Retinal pigment epithelial cell (primary cell): ENCODE measurements at regions not wholly inside any gene's neighbourhood (a gene's known extent, or its start where the extent isn't known, plus 50 kb on each side); places are given as distances from the start of the nearest gene placed in this dataset.
"Not testable (repeated sequence)": the region's sequence is repeated elsewhere in the genome, so short reads cannot be mapped to it uniquely, and the experiment has no call there.

Experiments used
- DNase-seq: peaks from one replicate; pipeline ENCODE4 v3.0.0-alpha.2; 2010; ENCODE audit warnings: low read depth
- H3K4me3 ChIP-seq: 2 replicates; pipeline ENCODE4 v1.5.1; 2011; ENCODE audit warnings: mild to moderate bottlenecking, low read length, control low read depth, moderate library complexity
- TF ChIP-seq, protein P1 (sequence below): conservative IDR thresholded peaks from 2 replicates; pipeline ENCODE4 v1.5.1; 2011; ENCODE audit warnings: low read depth, low read length, control low read depth, inconsistent platforms

DNA sequence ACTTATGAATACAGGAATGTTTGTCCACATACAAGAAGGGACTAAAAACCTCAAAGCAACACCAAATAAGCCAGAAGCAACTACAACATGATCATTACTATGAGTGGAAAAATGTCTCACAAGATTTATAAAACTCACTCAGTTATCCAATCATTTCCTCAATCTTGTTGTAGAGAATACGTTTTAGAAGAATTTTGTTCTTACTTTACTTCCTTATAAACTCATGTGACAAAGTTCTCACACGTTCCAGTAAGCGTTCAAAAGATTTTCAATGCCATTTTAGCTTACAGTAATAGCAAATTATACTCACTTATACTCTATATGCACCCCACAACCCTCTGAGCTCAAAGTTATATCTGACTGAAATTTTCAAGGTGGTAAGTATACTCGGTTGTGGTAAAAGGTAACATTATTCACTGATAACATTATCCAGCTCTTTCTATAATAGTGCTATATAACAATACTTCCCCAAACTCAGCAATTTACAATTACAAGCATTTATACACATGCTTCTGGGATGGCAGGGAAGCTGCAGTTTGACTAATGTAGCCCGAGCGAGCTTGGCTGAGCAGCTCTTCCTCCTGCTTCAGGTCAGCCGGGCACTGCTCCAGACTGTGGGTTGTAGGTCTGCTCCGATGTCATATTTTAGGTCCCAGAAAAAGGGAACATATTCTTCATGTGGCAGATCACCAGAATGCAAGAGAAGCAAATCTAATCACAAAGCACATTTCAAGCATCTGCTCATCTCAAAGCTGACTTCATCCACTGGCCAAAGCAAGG is 226.3 kb downstream of the RCHY1 start:
- TF ChIP-seq, protein P1, sequence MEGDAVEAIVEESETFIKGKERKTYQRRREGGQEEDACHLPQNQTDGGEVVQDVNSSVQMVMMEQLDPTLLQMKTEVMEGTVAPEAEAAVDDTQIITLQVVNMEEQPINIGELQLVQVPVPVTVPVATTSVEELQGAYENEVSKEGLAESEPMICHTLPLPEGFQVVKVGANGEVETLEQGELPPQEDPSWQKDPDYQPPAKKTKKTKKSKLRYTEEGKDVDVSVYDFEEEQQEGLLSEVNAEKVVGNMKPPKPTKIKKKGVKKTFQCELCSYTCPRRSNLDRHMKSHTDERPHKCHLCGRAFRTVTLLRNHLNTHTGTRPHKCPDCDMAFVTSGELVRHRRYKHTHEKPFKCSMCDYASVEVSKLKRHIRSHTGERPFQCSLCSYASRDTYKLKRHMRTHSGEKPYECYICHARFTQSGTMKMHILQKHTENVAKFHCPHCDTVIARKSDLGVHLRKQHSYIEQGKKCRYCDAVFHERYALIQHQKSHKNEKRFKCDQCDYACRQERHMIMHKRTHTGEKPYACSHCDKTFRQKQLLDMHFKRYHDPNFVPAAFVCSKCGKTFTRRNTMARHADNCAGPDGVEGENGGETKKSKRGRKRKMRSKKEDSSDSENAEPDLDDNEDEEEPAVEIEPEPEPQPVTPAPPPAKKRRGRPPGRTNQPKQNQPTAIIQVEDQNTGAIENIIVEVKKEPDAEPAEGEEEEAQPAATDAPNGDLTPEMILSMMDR: no peak
- no peak for DNase-seq
- no peak overlapping the region for H3K4me3 ChIP-seq

DNA sequence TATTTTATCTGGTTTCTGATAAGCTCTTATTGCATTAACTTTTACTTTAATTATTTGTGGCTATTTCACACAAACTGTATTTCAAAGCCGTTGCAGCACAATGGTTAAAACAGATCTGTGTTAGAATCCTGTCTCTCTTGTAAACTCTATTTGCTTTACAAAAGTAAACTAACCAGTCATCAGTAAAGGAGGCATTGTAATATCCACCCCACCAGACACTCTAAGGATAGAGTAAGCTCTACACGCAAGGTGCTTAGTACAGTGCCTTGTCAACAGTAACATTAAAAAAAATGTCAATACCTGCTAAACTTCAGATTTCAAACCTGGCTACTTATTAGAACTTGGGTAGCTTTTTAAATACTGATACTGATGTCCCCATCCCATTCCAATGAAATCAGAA is 228.4 kb downstream of the RCHY1 start:
- DNase-seq: no peak
- TF ChIP-seq, protein P1: no peak
- H3K4me3 ChIP-seq: no peak overlapping the region

DNA sequence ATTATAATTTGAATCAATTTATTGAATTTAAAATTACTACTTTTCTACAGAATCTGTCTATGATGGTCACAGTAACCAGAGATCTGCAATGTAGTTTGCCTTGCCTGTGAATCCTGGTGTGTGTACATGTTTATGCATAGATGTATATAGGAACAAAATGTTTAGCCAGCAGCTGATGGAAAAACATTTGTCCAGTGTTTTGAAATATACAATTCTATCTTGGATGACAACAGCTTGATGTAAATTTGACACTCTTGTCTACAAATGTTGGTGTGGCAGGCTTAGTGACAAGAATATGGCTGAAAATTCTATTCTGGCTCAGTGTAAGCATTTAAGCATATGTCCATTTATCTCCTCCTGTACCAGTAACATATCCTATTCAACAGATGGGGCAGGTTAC is 229.4 kb downstream of the RCHY1 start:
- no peak for DNase-seq
- H3K4me3 ChIP-seq: no peak overlapping the region
- TF ChIP-seq, protein P1: no peak

DNA sequence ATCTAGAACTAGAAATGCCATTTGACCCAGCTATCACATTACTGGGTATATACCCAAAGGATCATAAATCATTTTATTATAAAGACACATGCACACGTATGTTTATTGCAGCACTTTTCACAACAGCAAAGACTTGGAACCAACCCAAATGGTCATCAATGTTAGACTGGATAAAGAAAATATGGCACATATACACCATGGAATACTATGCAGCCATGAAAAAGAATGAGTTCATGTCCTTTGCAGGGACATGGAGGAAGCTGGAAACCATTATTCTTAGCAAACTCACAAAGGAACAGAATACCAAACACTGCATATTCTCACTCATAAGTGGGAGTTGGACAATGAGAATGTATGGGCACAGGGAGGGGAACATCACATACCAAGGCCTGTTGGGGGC is 233.7 kb downstream of the RCHY1 start:
- not testable (repeated sequence) for DNase-seq

DNA sequence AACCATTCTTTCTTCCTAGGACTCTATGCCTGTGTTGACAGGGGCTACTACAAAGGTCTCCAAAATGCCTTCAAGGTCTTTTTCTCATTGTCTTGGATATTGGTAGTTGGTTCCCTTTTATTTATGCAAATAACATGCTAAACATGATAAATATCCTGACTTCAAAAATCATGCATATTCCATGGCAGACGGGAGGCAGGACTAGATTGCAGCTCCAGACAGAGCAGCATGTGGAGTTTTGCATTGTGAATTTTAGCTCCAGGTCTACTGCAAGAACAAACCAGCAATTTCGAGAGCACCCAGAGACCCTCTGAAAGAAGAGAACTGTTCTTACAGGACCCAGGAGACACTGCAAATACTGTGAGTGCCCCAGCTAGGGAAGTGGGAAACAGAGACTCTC is 254.9 kb downstream of the RCHY1 start:
- no peak for DNase-seq
- no peak overlapping the region for H3K4me3 ChIP-seq
- TF ChIP-seq, protein P1: no peak

More for the DNA sequence above, 233.7 kb downstream of the RCHY1 start:
- not testable (repeated sequence) for H3K4me3 ChIP-seq

DNA sequence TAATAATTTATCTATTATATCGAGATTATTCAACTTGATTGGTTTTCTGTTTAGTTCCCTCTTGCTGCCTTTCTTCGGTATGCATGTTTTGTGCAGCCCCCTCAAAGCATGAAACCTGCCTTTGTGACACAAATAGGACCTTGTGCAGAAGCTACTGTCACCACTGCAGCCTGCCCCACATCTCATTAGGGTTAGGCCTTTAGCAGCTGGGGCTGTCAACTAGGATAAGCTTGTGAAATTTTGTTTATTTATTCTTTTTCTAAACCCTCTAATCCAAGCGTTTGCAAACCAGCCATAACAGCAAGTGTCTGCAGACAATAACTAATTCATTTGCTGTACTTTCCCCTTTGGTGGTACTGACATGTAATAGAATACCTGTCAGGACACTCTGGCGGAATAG is 258.9 kb downstream of the RCHY1 start:
- no peak for DNase-seq
- TF ChIP-seq, protein P1: no peak
- no peak overlapping the region for H3K4me3 ChIP-seq

DNA sequence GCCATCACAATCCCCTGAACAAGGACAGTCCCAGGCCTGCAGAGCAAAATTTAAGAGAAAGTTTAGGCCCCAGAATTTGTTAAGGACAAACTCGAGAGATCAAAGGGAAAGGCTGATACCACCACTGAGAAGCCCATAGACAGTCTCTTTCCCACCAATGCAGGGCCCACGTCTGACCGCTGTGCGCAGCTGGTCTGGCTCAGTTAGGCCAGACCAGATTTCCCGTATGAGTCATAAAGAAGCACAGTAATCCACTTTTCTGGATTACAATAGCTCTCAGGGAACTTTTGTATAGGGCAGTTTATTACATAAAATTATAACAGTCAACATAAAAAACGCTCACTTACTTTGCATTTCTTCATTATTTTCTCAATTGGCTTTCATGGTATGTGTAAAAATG is 259.5 kb downstream of the RCHY1 start:
- TF ChIP-seq, protein P1: no peak
- no peak for DNase-seq
- H3K4me3 ChIP-seq: no peak overlapping the region

DNA sequence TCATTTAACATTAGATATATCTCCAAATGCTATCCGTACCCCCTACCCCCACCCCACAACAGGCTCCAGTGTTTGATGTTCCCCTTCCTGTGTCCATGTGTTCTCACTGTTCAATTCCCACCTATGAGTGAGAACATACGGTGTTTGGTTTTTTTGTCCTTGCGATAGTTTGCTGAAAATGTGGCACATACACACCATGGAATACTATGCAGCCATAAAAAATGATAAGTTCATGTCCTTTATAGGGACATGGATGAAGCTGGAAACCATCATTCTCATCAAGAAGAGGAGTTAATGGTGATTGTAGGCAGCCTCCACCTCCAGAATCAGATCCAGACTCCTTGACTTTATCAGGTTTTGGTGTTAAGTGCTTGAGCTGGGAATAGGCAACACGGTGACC is 261.1 kb downstream of the RCHY1 start:
- not testable (repeated sequence) for H3K4me3 ChIP-seq, DNase-seq
